ENCODE measurements at regions not wholly inside any gene's neighbourhood (a gene's known extent, or its start where the extent isn't known, plus 50 kb on each side); places are given as distances from the start of the nearest gene placed in this dataset.

- TF ChIP-seq POLR2A (IDR thresholded peaks at IDR 0.05) (no peak), EP300 (IDR thresholded peaks at IDR 0.05) (no peak), CTCF (IDR thresholded peaks at IDR 0.05) (no peak)
These were observed 162.4 kb downstream of the NOC3L start for GRCh38 chr10:94200146-94200837.

All from gastroesophageal sphincter (tissue), 3 donors.